ENCODE measurements at regions not wholly inside any gene's neighbourhood (a gene's known extent, or its start where the extent isn't known, plus 50 kb on each side); places are given as distances from the start of the nearest gene placed in this dataset.

DNA sequence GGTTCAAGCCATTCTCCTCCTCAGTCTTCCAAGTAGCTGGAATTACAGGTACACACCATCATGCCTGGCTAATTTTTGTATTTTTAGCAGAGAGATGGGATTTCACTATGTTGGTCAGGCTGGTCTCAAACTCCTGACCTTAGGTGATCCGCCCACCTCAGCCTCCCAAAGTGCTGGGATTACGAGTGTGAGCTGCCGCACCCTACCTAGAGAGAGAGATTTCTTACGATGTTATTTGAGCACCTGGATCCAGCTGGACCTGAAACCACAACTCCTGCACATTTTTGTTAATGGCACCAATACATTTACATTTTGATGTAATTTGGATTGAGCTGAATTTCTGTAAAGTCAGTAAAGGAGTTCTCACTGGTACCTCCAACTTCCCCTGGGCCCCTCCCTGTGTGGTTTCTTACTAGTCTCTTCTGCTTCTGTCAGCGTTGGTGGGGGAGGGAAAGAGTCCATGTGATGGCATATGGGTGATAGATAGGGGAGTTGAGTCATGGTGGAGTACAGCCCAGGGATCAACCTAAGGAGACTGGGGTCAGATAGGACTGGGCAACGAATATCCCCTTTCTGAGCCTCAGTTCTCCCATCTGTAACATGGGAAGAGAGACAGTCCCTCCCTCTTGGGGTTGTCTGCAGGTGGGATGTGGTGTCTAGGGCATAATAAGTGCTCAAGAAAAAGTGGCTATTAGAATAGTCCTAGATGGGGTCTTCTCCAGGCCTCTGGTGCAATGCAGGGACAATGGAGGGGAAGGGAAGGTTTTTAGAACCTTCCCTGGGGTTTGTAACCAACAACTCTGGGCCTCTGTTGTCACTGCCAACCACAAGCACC, 83.3 kb upstream of the MED13L start:
- TF ChIP-seq, protein P1, sequence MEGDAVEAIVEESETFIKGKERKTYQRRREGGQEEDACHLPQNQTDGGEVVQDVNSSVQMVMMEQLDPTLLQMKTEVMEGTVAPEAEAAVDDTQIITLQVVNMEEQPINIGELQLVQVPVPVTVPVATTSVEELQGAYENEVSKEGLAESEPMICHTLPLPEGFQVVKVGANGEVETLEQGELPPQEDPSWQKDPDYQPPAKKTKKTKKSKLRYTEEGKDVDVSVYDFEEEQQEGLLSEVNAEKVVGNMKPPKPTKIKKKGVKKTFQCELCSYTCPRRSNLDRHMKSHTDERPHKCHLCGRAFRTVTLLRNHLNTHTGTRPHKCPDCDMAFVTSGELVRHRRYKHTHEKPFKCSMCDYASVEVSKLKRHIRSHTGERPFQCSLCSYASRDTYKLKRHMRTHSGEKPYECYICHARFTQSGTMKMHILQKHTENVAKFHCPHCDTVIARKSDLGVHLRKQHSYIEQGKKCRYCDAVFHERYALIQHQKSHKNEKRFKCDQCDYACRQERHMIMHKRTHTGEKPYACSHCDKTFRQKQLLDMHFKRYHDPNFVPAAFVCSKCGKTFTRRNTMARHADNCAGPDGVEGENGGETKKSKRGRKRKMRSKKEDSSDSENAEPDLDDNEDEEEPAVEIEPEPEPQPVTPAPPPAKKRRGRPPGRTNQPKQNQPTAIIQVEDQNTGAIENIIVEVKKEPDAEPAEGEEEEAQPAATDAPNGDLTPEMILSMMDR (IDR thresholded peaks at IDR 0.05; ENCODE audit: partially characterized antibody, unreplicated experiment), result no peak
- H3K27ac Mint-ChIP-seq (ENCODE audit: unreplicated experiment), result no peak overlapping the region

DNA sequence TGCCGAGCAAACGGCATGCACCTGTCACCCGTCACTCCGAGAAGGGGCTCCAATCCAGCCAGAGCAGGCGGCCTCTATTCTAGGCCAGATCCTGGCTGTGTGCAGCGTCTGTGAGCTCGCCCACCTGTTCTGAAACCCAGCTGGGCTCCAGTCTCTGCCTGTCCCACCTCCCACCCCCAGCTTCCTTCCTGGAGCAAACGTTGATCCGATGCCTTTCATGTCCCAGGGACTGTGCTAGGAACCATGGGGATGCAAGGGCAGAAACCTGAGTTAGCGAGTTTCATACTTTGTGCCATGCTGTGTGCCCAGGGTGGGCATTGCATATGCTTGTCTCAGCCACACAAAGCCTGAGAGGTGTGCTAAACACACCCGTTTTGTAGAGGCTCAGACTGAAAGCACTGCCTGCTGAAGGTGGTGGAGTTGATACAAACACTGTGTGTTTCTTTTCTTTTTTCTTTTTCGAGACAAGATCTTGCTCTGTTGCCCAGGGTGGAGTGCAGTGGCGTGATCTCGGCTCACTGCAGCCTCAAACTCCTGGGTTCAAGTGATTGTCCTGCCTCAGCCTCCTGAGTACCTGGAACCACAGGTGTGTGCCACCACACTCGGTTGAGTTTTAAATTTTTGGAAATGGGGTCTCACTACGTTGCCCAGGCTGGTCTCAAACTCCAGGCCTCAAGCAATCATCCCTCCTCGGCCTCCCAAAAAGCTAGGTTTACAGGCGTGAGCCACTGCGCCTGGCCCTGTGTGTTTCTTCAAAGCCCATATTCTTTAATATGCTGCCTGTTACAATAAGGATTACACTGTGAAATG, 84.1 kb upstream of the MED13L start:
- no peak for DNase-seq
- Mint-ChIP-seq H3K36me3 (ENCODE audit: unreplicated experiment) (no peaks in the 10 kb centered on the region), H3K27me3 (ENCODE audit: unreplicated experiment) (peaks cover 2% of the 10 kb centered on the region), H3K4me1 (ENCODE audit: low read depth, unreplicated experiment) (peaks cover 7% of the 10 kb centered on the region), H3K4me3 (ENCODE audit: unreplicated experiment) (no peak overlapping the region), H3K9me3 (ENCODE audit: unreplicated experiment) (peaks cover 4% of the 10 kb centered on the region), H3K27ac (ENCODE audit: unreplicated experiment) (no peak overlapping the region)
- TF ChIP-seq, protein P1 (IDR thresholded peaks at IDR 0.05; ENCODE audit: partially characterized antibody, unreplicated experiment), result no peak

More for the DNA sequence above, 83.3 kb upstream of the MED13L start:
- Mint-ChIP-seq H3K4me3 (ENCODE audit: unreplicated experiment) (no peak overlapping the region), H3K4me1 (ENCODE audit: low read depth, unreplicated experiment) (peaks cover 5% of the 10 kb centered on the region), H3K36me3 (ENCODE audit: unreplicated experiment) (no peaks in the 10 kb centered on the region), H3K27me3 (ENCODE audit: unreplicated experiment) (peaks cover 2% of the 10 kb centered on the region), H3K9me3 (ENCODE audit: unreplicated experiment) (peaks cover 4% of the 10 kb centered on the region)
- no peak for DNase-seq

- Mint-ChIP-seq H3K27ac (ENCODE audit: unreplicated experiment) (no peak overlapping the region), H3K36me3 (ENCODE audit: unreplicated experiment) (no peaks in the 10 kb centered on the region), H3K27me3 (ENCODE audit: unreplicated experiment) (no peaks in the 10 kb centered on the region), H3K9me3 (ENCODE audit: unreplicated experiment) (peaks cover 6% of the 10 kb centered on the region), H3K4me1 (ENCODE audit: low read depth, unreplicated experiment) (peaks cover 2% of the 10 kb centered on the region), H3K4me3 (ENCODE audit: unreplicated experiment) (no peak overlapping the region)
- DNase-seq, result no peak
- TF ChIP-seq, protein P1 (IDR thresholded peaks at IDR 0.05; ENCODE audit: partially characterized antibody, unreplicated experiment), result no peak
Observed at GRCh38 chr12:116365114-116365513, 87.6 kb upstream of the MED13L start.

DNA sequence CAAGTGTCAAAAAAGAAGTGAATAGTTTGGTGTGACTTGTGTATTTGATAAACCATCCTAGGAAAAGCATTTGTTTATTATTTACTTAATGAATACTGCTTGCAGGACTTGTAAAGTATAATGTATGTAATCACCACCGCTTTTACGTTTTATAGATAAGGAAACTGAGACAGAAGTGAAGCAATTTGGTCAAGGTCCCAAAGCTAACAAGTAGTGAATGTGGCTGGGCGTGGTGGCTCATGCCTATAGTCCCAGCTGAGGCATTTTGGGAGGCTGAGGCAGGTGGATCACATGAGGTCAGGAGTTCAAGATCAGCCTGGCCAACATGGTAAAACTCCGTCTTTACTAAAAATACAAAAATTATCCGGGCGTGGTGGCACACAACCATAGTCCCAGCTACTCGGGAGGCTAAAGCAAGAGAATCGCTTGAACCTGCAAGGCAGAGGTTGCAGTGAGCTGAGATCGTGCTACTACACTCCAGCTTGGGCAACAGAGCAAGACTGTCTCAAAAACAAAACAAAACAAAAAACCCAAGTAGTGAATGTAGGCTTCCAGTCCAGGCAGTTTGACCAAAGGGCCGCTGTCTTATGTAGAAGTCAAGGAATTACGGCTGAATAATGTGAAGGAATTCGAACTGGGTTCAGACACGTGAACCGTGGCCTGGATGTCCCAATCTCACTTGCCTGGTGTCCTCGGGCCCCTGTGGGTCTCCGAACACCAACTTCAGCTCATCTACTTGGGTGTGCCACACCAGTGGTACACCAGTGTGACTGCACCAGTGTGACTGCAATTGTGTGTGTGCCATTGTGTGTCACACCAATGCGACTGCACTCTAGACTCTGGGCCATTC, 88.3 kb upstream of the MED13L start:
- H3K9me3 Mint-ChIP-seq (ENCODE audit: unreplicated experiment), result peaks cover 7% of the 10 kb centered on the region
- H3K4me1 Mint-ChIP-seq (ENCODE audit: low read depth, unreplicated experiment), result peaks cover 6% of the 10 kb centered on the region
- H3K4me3 Mint-ChIP-seq (ENCODE audit: unreplicated experiment), result no peak overlapping the region
- H3K36me3 Mint-ChIP-seq (ENCODE audit: unreplicated experiment), result no peaks in the 10 kb centered on the region
- no peak for DNase-seq
- peaks cover 4% of the 10 kb centered on the region for H3K27me3 Mint-ChIP-seq (ENCODE audit: unreplicated experiment)
- TF ChIP-seq, protein P1 (IDR thresholded peaks at IDR 0.05; ENCODE audit: partially characterized antibody, unreplicated experiment), result no peak
- H3K27ac Mint-ChIP-seq (ENCODE audit: unreplicated experiment), result no peak overlapping the region

All from glutamatergic neuron (in vitro differentiated cells).